Progenitor cell of endocrine pancreas (in vitro differentiated cells): ENCODE measurements at regions not wholly inside any gene's neighbourhood (a gene's known extent, or its start where the extent isn't known, plus 50 kb on each side); places are given as distances from the start of the nearest gene placed in this dataset.
"Not testable (repeated sequence)": the region's sequence is repeated elsewhere in the genome, so short reads cannot be mapped to it uniquely, and the experiment has no call there.

Experiments used
- DNase-seq: peaks from one replicate; pipeline ENCODE4 v3.0.0; 2021; ENCODE audit warnings: low spot score; ENCODE audit not compliant: unreplicated experiment
- H3K27ac Mint-ChIP-seq: 2 replicates; pipeline ENCODE4 v1.8.0; 2021; ENCODE audit warnings: mild to moderate bottlenecking, moderate library complexity, mixed read lengths
- H3K27me3 Mint-ChIP-seq: 2 replicates; pipeline ENCODE4 v1.8.0; 2021; ENCODE audit warnings: mixed read lengths
- H3K36me3 Mint-ChIP-seq: 2 replicates; pipeline ENCODE4 v1.8.0; 2022; ENCODE audit warnings: mixed read lengths; ENCODE audit not compliant: insufficient read depth
- H3K4me1 Mint-ChIP-seq: 2 replicates; pipeline ENCODE4 v1.8.0; 2021; ENCODE audit warnings: low read depth, mixed read lengths
- H3K4me3 Mint-ChIP-seq: 2 replicates; pipeline ENCODE4 v1.8.0; 2021; ENCODE audit warnings: low read depth, mild to moderate bottlenecking, moderate library complexity, mixed read lengths
- H3K9me3 Mint-ChIP-seq: 2 replicates; pipeline ENCODE4 v1.8.0; 2021; ENCODE audit warnings: low read depth, mixed read lengths
- TF ChIP-seq, protein P1 (sequence below): fragments of 200-600 bp; sonication (generic); IDR thresholded peaks from one replicate; pipeline ENCODE4 v1.5.0; 2021; ENCODE audit warnings: antibody characterized with exemption, mild to moderate bottlenecking; ENCODE audit not compliant: unreplicated experiment

DNA sequence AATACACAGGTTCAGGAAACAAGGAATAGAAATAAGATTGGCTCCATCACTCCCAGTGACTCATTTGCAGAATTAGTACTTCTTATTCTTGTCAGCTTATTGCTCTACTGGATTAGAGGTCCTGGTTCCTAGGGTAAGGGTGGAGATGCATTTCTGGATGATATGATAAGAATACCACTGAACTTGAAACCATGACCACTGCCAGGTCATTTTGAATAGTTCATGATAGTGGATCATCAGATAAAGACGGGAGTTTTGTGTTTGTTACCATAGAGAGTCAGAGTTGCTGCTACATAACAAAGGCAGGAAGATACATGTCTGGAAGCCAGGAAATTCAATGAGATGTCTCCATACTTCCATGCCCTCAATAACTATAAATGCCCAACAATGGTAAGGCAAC, 109.2 kb upstream of the FAT1 start:
- H3K4me3 Mint-ChIP-seq, result no peak overlapping the region
- TF ChIP-seq, protein P1, sequence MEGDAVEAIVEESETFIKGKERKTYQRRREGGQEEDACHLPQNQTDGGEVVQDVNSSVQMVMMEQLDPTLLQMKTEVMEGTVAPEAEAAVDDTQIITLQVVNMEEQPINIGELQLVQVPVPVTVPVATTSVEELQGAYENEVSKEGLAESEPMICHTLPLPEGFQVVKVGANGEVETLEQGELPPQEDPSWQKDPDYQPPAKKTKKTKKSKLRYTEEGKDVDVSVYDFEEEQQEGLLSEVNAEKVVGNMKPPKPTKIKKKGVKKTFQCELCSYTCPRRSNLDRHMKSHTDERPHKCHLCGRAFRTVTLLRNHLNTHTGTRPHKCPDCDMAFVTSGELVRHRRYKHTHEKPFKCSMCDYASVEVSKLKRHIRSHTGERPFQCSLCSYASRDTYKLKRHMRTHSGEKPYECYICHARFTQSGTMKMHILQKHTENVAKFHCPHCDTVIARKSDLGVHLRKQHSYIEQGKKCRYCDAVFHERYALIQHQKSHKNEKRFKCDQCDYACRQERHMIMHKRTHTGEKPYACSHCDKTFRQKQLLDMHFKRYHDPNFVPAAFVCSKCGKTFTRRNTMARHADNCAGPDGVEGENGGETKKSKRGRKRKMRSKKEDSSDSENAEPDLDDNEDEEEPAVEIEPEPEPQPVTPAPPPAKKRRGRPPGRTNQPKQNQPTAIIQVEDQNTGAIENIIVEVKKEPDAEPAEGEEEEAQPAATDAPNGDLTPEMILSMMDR, result no peak

DNA sequence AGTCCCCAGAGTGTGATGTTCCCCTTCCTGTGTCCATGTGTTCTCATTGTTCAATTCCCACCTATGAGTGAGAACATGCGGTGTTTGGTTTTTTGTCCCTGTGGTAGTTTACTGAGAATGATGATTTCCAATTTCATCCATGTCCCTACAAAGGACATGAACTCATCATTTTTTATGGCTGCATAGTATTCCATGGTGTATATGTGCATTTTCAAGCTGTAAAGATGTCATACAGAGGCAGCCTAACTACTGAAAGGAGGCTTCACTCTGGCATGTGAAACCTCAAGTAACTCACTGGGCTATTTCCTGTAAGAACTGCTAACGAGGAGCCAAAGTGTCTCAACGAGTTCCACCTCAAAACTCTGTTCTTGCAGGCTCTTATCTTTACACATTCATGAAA, 113.8 kb upstream of the FAT1 start:
- H3K4me3 Mint-ChIP-seq, H3K9me3 Mint-ChIP-seq, H3K27ac Mint-ChIP-seq, H3K4me1 Mint-ChIP-seq, H3K27me3 Mint-ChIP-seq, H3K36me3 Mint-ChIP-seq, DNase-seq: not testable (repeated sequence)

More for the DNA sequence above, 109.2 kb upstream of the FAT1 start:
- no peaks in the 10 kb centered on the region for H3K27me3 Mint-ChIP-seq
- peaks cover 6% of the 10 kb centered on the region for H3K4me1 Mint-ChIP-seq
- H3K27ac Mint-ChIP-seq, result no peak overlapping the region
- no peaks in the 10 kb centered on the region for H3K36me3 Mint-ChIP-seq
- no peak for DNase-seq
- H3K9me3 Mint-ChIP-seq, result no peaks in the 10 kb centered on the region

DNA sequence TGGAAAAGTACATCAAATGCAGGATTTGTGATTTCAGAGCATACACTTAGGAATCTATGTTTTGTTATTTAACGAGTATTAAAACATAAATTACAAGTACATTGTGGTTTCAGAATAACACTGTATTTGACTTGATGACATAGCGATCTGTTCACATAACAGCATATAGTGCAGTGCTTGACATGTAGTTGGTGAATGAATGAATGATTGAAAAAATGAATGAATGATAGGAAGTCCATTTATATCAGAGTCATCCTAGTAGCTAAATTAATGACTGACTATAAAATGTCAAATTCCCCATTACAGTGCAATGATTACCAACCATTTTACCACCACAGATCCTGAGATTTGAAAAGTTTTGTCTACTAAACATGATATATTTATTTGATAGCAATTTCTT, 114.6 kb upstream of the FAT1 start:
- H3K4me3 Mint-ChIP-seq, result no peak overlapping the region
- DNase-seq, result no peak
- TF ChIP-seq, protein P1, result no peak
- H3K36me3 Mint-ChIP-seq, result no peaks in the 10 kb centered on the region
- no peaks in the 10 kb centered on the region for H3K4me1 Mint-ChIP-seq
- H3K27ac Mint-ChIP-seq, result no peak overlapping the region
- H3K9me3 Mint-ChIP-seq, result no peaks in the 10 kb centered on the region
- H3K27me3 Mint-ChIP-seq, result no peaks in the 10 kb centered on the region

DNA sequence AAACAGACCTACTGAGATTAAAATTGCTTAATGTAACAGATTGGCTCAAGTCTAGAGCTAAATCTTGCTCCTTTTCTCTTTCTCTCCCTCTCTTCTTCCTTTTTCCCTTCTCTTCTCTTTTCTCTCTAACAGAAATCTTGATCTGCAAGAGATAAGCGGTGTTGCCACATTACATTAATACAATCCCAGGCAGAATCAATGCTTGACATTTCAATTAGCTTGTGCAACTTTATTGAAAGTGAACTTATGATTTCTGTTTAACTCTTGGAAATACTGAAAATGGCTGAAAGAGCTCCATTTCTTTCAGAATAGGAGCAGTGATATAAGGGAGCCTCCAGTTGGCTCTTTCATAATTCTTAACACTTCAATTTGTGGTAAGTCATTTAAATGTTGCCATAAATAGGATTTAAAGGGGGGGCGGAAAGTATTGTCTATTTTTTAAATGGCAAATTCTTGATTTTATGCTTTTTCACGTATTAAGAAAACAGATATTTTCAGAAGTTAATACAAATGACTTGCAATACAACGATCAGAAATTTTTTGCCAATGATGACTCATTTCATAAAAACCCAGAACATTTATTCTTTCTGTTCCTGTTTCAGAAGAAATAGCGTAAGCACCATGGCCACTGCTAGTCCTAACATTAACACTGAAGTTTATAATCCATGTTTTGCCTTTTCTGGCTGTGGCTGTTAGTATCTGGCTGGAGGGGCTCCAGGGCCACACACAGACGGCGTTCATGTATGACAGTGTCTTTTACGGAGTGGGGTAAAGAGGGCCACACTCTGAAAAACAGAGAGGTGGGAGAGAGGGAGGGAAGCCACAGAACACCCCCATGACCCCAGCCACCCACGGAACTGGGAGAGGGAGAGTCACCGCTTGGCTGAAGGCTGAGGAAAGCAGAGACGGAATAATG, 115.7 kb upstream of the FAT1 start:
- Mint-ChIP-seq H3K4me3 (no peak overlapping the region), H3K9me3 (no peaks in the 10 kb centered on the region), H3K36me3 (no peaks in the 10 kb centered on the region), H3K27me3 (no peaks in the 10 kb centered on the region), H3K27ac (no peak overlapping the region), H3K4me1 (peaks cover 3% of the 10 kb centered on the region)
- DNase-seq, result no peak
- TF ChIP-seq, protein P1, result no peak

DNA sequence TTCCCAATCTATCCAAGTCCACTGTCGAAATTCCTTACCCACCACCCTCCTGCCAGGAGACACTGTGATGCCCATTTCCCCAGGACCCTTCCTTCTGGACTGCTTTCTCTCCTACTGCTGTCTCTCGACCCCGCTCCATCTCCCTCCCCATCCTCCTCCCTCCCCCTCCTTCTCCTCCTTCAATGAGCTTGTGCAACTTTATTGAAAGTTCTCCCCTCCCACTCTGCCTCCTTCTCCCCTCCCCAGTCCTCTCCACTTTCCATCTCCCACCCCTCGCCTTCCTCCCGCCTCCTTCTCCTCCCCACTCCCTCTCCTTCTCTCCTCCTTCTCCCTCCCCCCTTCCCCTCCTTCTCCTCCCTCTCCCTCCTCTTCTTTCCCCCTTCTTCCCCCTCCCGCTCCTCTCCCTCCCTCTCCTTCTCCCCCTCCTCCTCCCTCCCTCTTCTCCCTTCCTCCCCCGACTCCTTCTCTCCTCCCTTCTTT, 116.6 kb upstream of the FAT1 start:
- no peak overlapping the region for H3K4me3 Mint-ChIP-seq
- H3K9me3 Mint-ChIP-seq, result no peaks in the 10 kb centered on the region

More for the DNA sequence above, 116.6 kb upstream of the FAT1 start:
- Mint-ChIP-seq H3K27me3 (no peaks in the 10 kb centered on the region), H3K27ac (no peak overlapping the region), H3K4me1 (peaks cover 3% of the 10 kb centered on the region), H3K36me3 (no peaks in the 10 kb centered on the region)
- DNase-seq, result no peak
- TF ChIP-seq, protein P1, result no peak
